HepG2 (cell line): ENCODE measurements at regions not wholly inside any gene's neighbourhood (a gene's known extent, or its start where the extent isn't known, plus 50 kb on each side); places are given as distances from the start of the nearest gene placed in this dataset.

Experiments
- BRD4 ChIP-seq: sonication (generic); formaldehyde crosslinking; IDR thresholded peaks from 2 replicates; pipeline ENCODE4 v1.4.0; 2020; ENCODE audit warnings: missing genetic modification reagents
- KAT7 ChIP-seq: IDR thresholded peaks from 2 replicates; pipeline ENCODE4 v1.6.1; 2018; ENCODE audit warnings: borderline replicate concordance, missing compliant biosample characterization
- RAD21 ChIP-seq: fragments of 450-650 bp; formaldehyde crosslinking; IDR thresholded peaks from 2 replicates; pipeline ENCODE4 v1.5.0; 2020; ENCODE audit warnings: mild to moderate bottlenecking
- SMC3 ChIP-seq: IDR thresholded peaks from 2 replicates; pipeline ENCODE4 v1.6.1; 2011; ENCODE audit warnings: low read length, improper control_type of control experiment
- ZNF44 ChIP-seq: sonication (generic); formaldehyde crosslinking; IDR thresholded peaks from 2 replicates; pipeline ENCODE4 v1.5.1; 2020; ENCODE audit warnings: mild to moderate bottlenecking, missing genetic modification reagents
- ZNF597 ChIP-seq: sonication (generic); formaldehyde crosslinking; IDR thresholded peaks from 2 replicates; pipeline ENCODE4 v1.5.0; 2020; ENCODE audit warnings: missing genetic modification reagents
- ZNF800 ChIP-seq: sonication (generic); formaldehyde crosslinking; IDR thresholded peaks from 2 replicates; pipeline ENCODE4 v1.4.0; 2020; ENCODE audit warnings: missing genetic modification reagents

- TF ChIP-seq RAD21 (CRISPR knock-in tag) (no peak), ZNF800 (no peak), ZNF597 (no peak), SMC3 (no peak), ZNF44 (CRISPR knock-in tag) (no peak), KAT7 (CRISPR knock-in tag) (no peak), BRD4 (CRISPR knock-in tag) (no peak)
These were observed 136.7 kb upstream of the MOCS2 start for GRCh38 chr5:53246042-53246836.
